ENCODE measurements at regions not wholly inside any gene's neighbourhood (a gene's known extent, or its start where the extent isn't known, plus 50 kb on each side); places are given as distances from the start of the nearest gene placed in this dataset.

DNA sequence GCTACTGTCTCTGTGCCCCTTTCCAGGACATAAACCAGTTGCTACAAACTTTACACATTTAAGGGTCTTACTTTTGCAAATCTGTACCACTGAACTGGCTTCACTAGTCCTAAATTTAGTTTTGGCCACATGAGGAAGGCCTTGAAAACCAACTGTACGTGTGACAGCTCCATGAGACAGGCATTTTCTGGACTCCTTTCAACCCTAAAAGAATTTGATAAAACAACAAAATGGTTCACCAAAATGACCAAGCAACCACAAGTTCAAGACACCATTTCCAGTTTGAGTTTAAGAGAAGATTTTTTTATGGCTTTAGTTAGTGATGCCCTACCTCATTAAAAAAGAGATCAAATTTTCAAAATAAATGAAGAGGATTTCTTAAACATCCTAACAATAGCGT, 246.4 kb downstream of the ZNF674 start:
- TF ChIP-seq CTCF (IDR thresholded peaks at IDR 0.05; ENCODE audit: insufficient read depth, low read length, poor library complexity, severe bottlenecking), result no peak
- H3K36me3 ChIP-seq (ENCODE audit: control insufficient read depth, insufficient read depth, low read length), result no peaks in the 10 kb centered on the region
- no peaks in the 10 kb centered on the region for H3K27me3 ChIP-seq (ENCODE audit: control insufficient read depth, insufficient read depth, low read length)
- DNase-seq (ENCODE audit: low read depth), result no peak
- H3K4me3 ChIP-seq (ENCODE audit: low read depth, low read length), result no peak overlapping the region

GRCh38 chrX:46295963-46296362, 249.3 kb downstream of the ZNF674 start:
- TF ChIP-seq CTCF (IDR thresholded peaks at IDR 0.05; ENCODE audit: insufficient read depth, low read length, poor library complexity, severe bottlenecking), result no peak
- H3K36me3 ChIP-seq (ENCODE audit: control insufficient read depth, insufficient read depth, low read length), result no peaks in the 10 kb centered on the region
- H3K27me3 ChIP-seq (ENCODE audit: control insufficient read depth, insufficient read depth, low read length), result no peaks in the 10 kb centered on the region
- no peak for DNase-seq (ENCODE audit: low read depth)
- H3K4me3 ChIP-seq (ENCODE audit: low read depth, low read length), result no peak overlapping the region

DNA sequence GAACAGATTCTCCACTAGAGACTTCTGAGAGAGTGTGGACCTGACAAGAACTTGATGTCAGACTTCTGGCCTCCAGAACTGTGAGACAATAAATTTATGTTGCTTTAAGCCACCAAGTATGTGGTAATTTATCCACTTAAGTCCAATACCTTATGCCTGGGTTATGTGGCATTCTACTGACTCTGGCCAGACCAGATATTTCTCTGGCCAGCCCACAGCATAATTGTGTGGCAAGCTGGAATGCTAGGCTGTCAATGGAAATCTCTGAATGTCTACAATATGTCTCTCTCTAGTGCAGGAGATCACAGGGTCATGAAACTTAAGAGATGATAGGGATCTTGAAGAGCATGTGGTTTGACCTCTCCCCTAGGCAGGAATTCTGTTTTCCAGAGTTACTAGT, 251.0 kb downstream of the ZNF674 start:
- no peak overlapping the region for H3K4me3 ChIP-seq (ENCODE audit: low read depth, low read length)
- TF ChIP-seq CTCF (IDR thresholded peaks at IDR 0.05; ENCODE audit: insufficient read depth, low read length, poor library complexity, severe bottlenecking), result no peak
- H3K36me3 ChIP-seq (ENCODE audit: control insufficient read depth, insufficient read depth, low read length), result no peaks in the 10 kb centered on the region
- no peaks in the 10 kb centered on the region for H3K27me3 ChIP-seq (ENCODE audit: control insufficient read depth, insufficient read depth, low read length)
- no peak for DNase-seq (ENCODE audit: low read depth)

GRCh38 chrX:46279925-46280313, 265.3 kb downstream of the ZNF674 start:
- DNase-seq (ENCODE audit: low read depth), result no peak
- Histone ChIP-seq H3K4me3 (ENCODE audit: low read depth, low read length) (no peak overlapping the region), H3K27me3 (ENCODE audit: control insufficient read depth, insufficient read depth, low read length) (no peaks in the 10 kb centered on the region), H3K36me3 (ENCODE audit: control insufficient read depth, insufficient read depth, low read length) (no peaks in the 10 kb centered on the region)
- no peak for TF ChIP-seq CTCF (IDR thresholded peaks at IDR 0.05; ENCODE audit: insufficient read depth, low read length, poor library complexity, severe bottlenecking)

DNA sequence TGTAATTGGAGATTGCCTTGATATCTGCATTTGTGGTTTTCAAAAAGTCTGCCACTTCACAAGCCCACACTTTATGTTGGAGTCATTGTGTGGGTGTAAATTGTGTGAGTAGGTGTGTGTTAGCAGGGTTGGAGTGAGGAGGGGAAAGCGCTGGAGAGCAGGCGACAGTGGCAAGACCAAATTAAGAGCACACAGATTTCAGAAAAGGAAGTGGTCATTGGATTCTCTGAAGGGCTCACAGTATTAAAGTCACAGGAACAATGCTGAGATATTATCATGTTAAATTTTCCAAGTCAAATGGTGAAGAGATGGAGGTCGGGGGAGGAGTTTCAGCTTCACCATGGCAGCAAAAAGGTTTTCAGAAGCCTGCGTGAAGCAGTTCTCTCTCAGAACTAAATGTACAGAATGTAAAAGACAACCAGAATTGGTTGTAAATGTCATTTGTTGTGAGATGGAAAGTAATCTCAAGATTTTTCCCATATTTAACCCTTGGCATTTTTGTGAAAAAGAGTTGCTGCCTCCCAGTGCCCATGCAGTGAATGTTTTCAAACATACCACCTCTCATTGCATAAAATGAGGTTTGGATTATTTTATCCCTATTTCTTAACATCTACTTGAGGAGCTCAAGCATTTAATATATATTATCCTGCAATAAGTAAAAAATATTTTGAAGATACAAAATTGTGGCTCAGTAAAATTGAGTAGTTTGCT, 265.9 kb downstream of the ZNF674 start:
- no peaks in the 10 kb centered on the region for H3K27me3 ChIP-seq (ENCODE audit: control insufficient read depth, insufficient read depth, low read length)
- no peak for DNase-seq (ENCODE audit: low read depth)
- no peak overlapping the region for H3K4me3 ChIP-seq (ENCODE audit: low read depth, low read length)
- no peak for TF ChIP-seq CTCF (IDR thresholded peaks at IDR 0.05; ENCODE audit: insufficient read depth, low read length, poor library complexity, severe bottlenecking)
- no peaks in the 10 kb centered on the region for H3K36me3 ChIP-seq (ENCODE audit: control insufficient read depth, insufficient read depth, low read length)

DNA sequence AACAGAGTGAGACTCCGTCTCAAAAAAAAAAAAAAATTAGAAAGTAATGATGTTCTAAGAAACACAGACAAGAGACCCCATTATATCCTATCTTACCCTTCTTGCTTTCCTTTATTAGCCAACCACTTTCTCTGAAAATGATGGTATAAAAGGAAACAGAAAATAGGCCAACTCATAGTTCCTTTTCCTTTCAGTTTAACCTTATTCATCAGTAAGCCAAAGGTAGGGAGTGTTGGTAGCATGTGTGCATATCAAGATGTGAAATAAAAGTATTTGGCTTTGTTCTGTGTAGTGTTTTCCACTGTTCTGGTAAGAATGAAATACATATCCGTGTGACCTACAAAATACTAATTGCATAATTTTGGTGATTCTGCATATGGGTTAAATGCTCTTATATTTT, 266.6 kb downstream of the ZNF674 start:
- H3K27me3 ChIP-seq (ENCODE audit: control insufficient read depth, insufficient read depth, low read length), result no peaks in the 10 kb centered on the region
- H3K36me3 ChIP-seq (ENCODE audit: control insufficient read depth, insufficient read depth, low read length), result no peaks in the 10 kb centered on the region
- DNase-seq (ENCODE audit: low read depth), result no peak
- H3K4me3 ChIP-seq (ENCODE audit: low read depth, low read length), result no peak overlapping the region
- no peak for TF ChIP-seq CTCF (IDR thresholded peaks at IDR 0.05; ENCODE audit: insufficient read depth, low read length, poor library complexity, severe bottlenecking)

All from kidney epithelial cell (primary cell).